Mesothelial cell of epicardium (in vitro differentiated cells): ENCODE measurements at regions not wholly inside any gene's neighbourhood (a gene's known extent, or its start where the extent isn't known, plus 50 kb on each side); places are given as distances from the start of the nearest gene placed in this dataset.
A peak's percentile ranks its signal among the peaks of the same experiment; 100 is the strongest.
"Not testable (repeated sequence)": the region's sequence is repeated elsewhere in the genome, so short reads cannot be mapped to it uniquely, and the experiment has no call there.

ENCODE experiments used
- DNase-seq, 2 experiments: peaks; one replicate each; pipeline ENCODE4 v3.0.0; 2021; ENCODE audit warnings: low spot score in 2 of 2; ENCODE audit not compliant: unreplicated experiment in 2 of 2
- H3K27ac Mint-ChIP-seq: 2 replicates; pipeline ENCODE4 v1.8.0; 2021; ENCODE audit warnings: mixed read lengths
- H3K27me3 Mint-ChIP-seq: 2 replicates; pipeline ENCODE4 v1.8.0; 2021; ENCODE audit warnings: low read depth, mixed read lengths
- H3K36me3 Mint-ChIP-seq: 2 replicates; pipeline ENCODE4 v1.8.0; 2021; ENCODE audit warnings: mixed read lengths
- H3K4me1 Mint-ChIP-seq: 2 replicates; pipeline ENCODE4 v1.8.0; 2021; ENCODE audit warnings: mixed read lengths
- H3K4me3 Mint-ChIP-seq: 2 replicates; pipeline ENCODE4 v1.8.0; 2021; ENCODE audit warnings: mild to moderate bottlenecking, moderate library complexity, mixed read lengths
- H3K9me3 Mint-ChIP-seq: 2 replicates; pipeline ENCODE4 v1.8.0; 2021; ENCODE audit warnings: mixed read lengths
- CTCF ChIP-seq: fragments of 200-600 bp; sonication (generic); IDR thresholded peaks from one replicate; pipeline ENCODE4 v1.5.0; 2021; ENCODE audit warnings: antibody characterized with exemption; ENCODE audit not compliant: unreplicated experiment

GRCh38 chr7:29626730-29627129, 63.1 kb downstream of the PRR15 start:
- Mint-ChIP-seq H3K4me1 (peaks cover 2% of the 10 kb centered on the region), H3K36me3 (no peaks in the 10 kb centered on the region), H3K9me3 (no peaks in the 10 kb centered on the region), H3K4me3 (no peak overlapping the region), H3K27ac (no peak overlapping the region), H3K27me3 (peaks cover 2% of the 10 kb centered on the region)
- DNase-seq: no peak
- no peak for TF ChIP-seq CTCF

GRCh38 chr7:29627631-29628030, 64.0 kb downstream of the PRR15 start:
- Mint-ChIP-seq H3K27ac (no peak overlapping the region), H3K9me3 (no peaks in the 10 kb centered on the region), H3K4me3 (no peak overlapping the region), H3K36me3 (no peaks in the 10 kb centered on the region), H3K27me3 (peaks cover 2% of the 10 kb centered on the region), H3K4me1 (peaks cover under 1% of the 10 kb centered on the region)
- DNase-seq: no peak
- TF ChIP-seq CTCF: no peak

- no peaks in the 10 kb centered on the region for H3K4me1 Mint-ChIP-seq
- no peaks in the 10 kb centered on the region for H3K9me3 Mint-ChIP-seq
- DNase-seq: no peak
- no peaks in the 10 kb centered on the region for H3K36me3 Mint-ChIP-seq
- peaks cover 2% of the 10 kb centered on the region for H3K27me3 Mint-ChIP-seq
- TF ChIP-seq CTCF: no peak
- H3K27ac Mint-ChIP-seq: no peak overlapping the region
- no peak overlapping the region for H3K4me3 Mint-ChIP-seq
Measured at GRCh38 chr7:29629507-29629906, 65.9 kb downstream of the PRR15 start.

- TF ChIP-seq CTCF: peak; percentile 19
- not testable (repeated sequence) for H3K4me3 Mint-ChIP-seq, H3K9me3 Mint-ChIP-seq, DNase-seq, H3K36me3 Mint-ChIP-seq, H3K27me3 Mint-ChIP-seq
- Mint-ChIP-seq H3K27ac (peak overlapping the region; percentile 74), H3K4me1 (peaks cover 11% of the 10 kb centered on the region)
Measured at GRCh38 chr7:29635067-29636008, 71.7 kb downstream of the PRR15 start.

- no peak for DNase-seq
- Mint-ChIP-seq H3K36me3 (no peaks in the 10 kb centered on the region), H3K9me3 (no peaks in the 10 kb centered on the region), H3K4me3 (no peak overlapping the region), H3K27me3 (no peaks in the 10 kb centered on the region), H3K27ac (no peak overlapping the region), H3K4me1 (peaks cover 13% of the 10 kb centered on the region)
- no peak for TF ChIP-seq CTCF
Measured at GRCh38 chr7:29636009-29636351, 72.3 kb downstream of the PRR15 start.

- Mint-ChIP-seq H3K4me3 (no peak overlapping the region), H3K27ac (no peak overlapping the region), H3K4me1 (peaks cover 13% of the 10 kb centered on the region), H3K27me3 (no peaks in the 10 kb centered on the region), H3K9me3 (no peaks in the 10 kb centered on the region), H3K36me3 (no peaks in the 10 kb centered on the region)
- no peak for TF ChIP-seq CTCF
- DNase-seq: no peak
Measured at GRCh38 chr7:29637374-29637773, 73.7 kb downstream of the PRR15 start.

GRCh38 chr7:29638841-29639240, 75.2 kb downstream of the PRR15 start:
- not testable (repeated sequence) for H3K4me3 Mint-ChIP-seq, H3K27ac Mint-ChIP-seq, H3K9me3 Mint-ChIP-seq, DNase-seq, H3K36me3 Mint-ChIP-seq, H3K27me3 Mint-ChIP-seq
- H3K4me1 Mint-ChIP-seq: peaks cover 16% of the 10 kb centered on the region
